ENCODE measurements at regions not wholly inside any gene's neighbourhood (a gene's known extent, or its start where the extent isn't known, plus 50 kb on each side); places are given as distances from the start of the nearest gene placed in this dataset.
"Not testable (repeated sequence)": the region's sequence is repeated elsewhere in the genome, so short reads cannot be mapped to it uniquely, and the experiment has no call there.

GRCh38 chr13:63249411-63250187 is 1834.0 kb upstream of the PCDH20 start:
- DNase-seq (no peak), ATAC-seq (no peak)
- TF ChIP-seq, protein P1, sequence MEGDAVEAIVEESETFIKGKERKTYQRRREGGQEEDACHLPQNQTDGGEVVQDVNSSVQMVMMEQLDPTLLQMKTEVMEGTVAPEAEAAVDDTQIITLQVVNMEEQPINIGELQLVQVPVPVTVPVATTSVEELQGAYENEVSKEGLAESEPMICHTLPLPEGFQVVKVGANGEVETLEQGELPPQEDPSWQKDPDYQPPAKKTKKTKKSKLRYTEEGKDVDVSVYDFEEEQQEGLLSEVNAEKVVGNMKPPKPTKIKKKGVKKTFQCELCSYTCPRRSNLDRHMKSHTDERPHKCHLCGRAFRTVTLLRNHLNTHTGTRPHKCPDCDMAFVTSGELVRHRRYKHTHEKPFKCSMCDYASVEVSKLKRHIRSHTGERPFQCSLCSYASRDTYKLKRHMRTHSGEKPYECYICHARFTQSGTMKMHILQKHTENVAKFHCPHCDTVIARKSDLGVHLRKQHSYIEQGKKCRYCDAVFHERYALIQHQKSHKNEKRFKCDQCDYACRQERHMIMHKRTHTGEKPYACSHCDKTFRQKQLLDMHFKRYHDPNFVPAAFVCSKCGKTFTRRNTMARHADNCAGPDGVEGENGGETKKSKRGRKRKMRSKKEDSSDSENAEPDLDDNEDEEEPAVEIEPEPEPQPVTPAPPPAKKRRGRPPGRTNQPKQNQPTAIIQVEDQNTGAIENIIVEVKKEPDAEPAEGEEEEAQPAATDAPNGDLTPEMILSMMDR (IDR thresholded peaks at IDR 0.05), result no peak
- intact Hi-C loops (cut with DNase I, micrococcal nuclease), result no loop called here
- Histone ChIP-seq H3K4me3 (no peak overlapping the region), H3K36me3 (ENCODE audit: low read depth) (no peaks in the 10 kb centered on the region), H3K4me1 (ENCODE audit: low read depth) (no peaks in the 10 kb centered on the region), H3K9me3 (peaks cover 30% of the 10 kb centered on the region)

GRCh38 chr13:63236667-63237396 is 1821.2 kb upstream of the PCDH20 start:
- H3K4me3 ChIP-seq; H3K4me1 ChIP-seq (ENCODE audit: low read depth); intact Hi-C loops (cut with DNase I, micrococcal nuclease); H3K36me3 ChIP-seq (ENCODE audit: low read depth); ATAC-seq; DNase-seq: not testable (repeated sequence)
- peaks cover 51% of the 10 kb centered on the region for H3K9me3 ChIP-seq

DNA sequence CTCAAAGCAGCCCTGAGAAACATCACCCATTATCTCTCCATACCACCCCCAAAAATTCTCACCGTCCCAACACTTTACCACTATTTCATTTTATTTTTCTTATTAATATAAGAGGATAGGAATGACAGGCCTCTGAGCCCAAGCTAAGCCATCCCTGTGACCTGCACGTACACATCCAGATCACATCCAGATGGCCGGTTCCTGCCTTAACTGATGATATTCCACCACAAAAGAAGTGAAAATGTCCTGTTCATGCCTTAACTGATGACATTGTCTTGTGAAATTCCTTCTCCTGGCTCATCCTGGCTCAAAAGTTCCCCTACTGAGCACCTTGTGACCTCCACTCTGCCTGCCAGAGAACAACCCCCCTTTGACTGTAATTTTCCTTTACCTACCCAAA is 1802.9 kb upstream of the PCDH20 start:
- H3K4me3 ChIP-seq; intact Hi-C loops (cut with DNase I, micrococcal nuclease); H3K36me3 ChIP-seq (ENCODE audit: low read depth); DNase-seq; H3K9me3 ChIP-seq; ATAC-seq; H3K4me1 ChIP-seq (ENCODE audit: low read depth): not testable (repeated sequence)

GRCh38 chr13:63209330-63210017 is 1793.8 kb upstream of the PCDH20 start:
- intact Hi-C loops (cut with DNase I, micrococcal nuclease), result no loop called here
- TF ChIP-seq, protein P1 (IDR thresholded peaks at IDR 0.05), result no peak
- Histone ChIP-seq H3K9me3 (peaks cover 26% of the 10 kb centered on the region), H3K36me3 (ENCODE audit: low read depth) (no peaks in the 10 kb centered on the region), H3K4me1 (ENCODE audit: low read depth) (no peaks in the 10 kb centered on the region), H3K4me3 (no peak overlapping the region)
- ATAC-seq, result no peak
- no peak for DNase-seq

DNA sequence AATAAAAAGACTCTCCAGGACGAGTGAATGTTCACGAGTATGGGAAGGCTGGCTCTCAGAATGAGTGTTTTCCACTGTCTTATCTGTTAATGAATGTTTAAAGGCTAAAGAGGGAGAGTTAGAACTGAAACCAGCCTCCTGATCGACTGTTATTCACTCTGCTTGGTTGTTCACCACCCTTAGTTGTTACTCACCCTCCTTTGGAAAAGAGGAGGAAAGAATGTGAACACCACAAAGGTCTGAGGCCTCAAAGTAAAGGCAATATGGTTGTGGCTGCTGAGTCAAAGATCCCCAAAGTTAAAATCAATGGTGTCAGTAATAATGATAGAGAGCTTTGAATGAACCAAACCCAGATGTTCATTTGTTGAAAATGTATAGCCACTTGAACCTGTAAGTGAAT is 1793.2 kb upstream of the PCDH20 start:
- Histone ChIP-seq H3K36me3 (ENCODE audit: low read depth) (no peaks in the 10 kb centered on the region), H3K4me1 (ENCODE audit: low read depth) (no peaks in the 10 kb centered on the region), H3K9me3 (peaks cover 29% of the 10 kb centered on the region), H3K4me3 (no peak overlapping the region)
- TF ChIP-seq, protein P1 (IDR thresholded peaks at IDR 0.05), result no peak
- intact Hi-C loops (cut with DNase I, micrococcal nuclease), result no loop called here
- ATAC-seq (no peak), DNase-seq (no peak)

- TF ChIP-seq, protein P1 (IDR thresholded peaks at IDR 0.05), result no peak
- no peak overlapping the region for H3K4me3 ChIP-seq
- intact Hi-C loops (cut with DNase I, micrococcal nuclease), result no loop called here
- H3K4me1 ChIP-seq (ENCODE audit: low read depth), result no peaks in the 10 kb centered on the region
- ATAC-seq (no peak), DNase-seq (no peak)
- H3K36me3 ChIP-seq (ENCODE audit: low read depth), result no peaks in the 10 kb centered on the region
- peaks cover 22% of the 10 kb centered on the region for H3K9me3 ChIP-seq
Measured at GRCh38 chr13:63206461-63206860, 1790.8 kb upstream of the PCDH20 start.

Measured in mucosa of descending colon (tissue), 3 donors.